MCF 10A (cell line): ENCODE measurements at regions not wholly inside any gene's neighbourhood (a gene's known extent, or its start where the extent isn't known, plus 50 kb on each side); places are given as distances from the start of the nearest gene placed in this dataset.

ENCODE experiments used
- BruUV-seq: library from RNA; stranded (reverse); fragments of 400-500 nt; replicated peaks from 2 replicates; lab custom pipeline; 2021; lab: Mats Ljungman, UMichigan
- CTCF ChIA-PET: fragments of 300-600 bp; sonication (Branson Sonifier 250); formaldehyde crosslinking; extraction: SDS; loops from one replicate; lab custom pipeline; 2021; ENCODE audit warnings: antibody characterized with exemption, inconsistent platforms; lab: Yijun Ruan, JAX
- POLR2A ChIA-PET: fragments of 300-600, 350-650 bp; sonication (Branson Sonifier 250); formaldehyde crosslinking; extraction: SDS; loops from one replicate; lab custom pipeline; 2020; ENCODE audit warnings: antibody characterized with exemption, inconsistent platforms; lab: Yijun Ruan, JAX
- DNase-seq: peaks from one replicate; pipeline ENCODE4 v3.0.0-alpha.2; 2018; ENCODE audit not compliant: unreplicated experiment
- H3K27ac Mint-ChIP-seq: one replicate; pipeline ENCODE4 v1.8.0; 2022; ENCODE audit warnings: mild to moderate bottlenecking, low read depth, mixed read lengths; ENCODE audit not compliant: unreplicated experiment
- H3K27me3 Mint-ChIP-seq: one replicate; pipeline ENCODE4 v1.8.0; 2022; ENCODE audit warnings: mixed read lengths; ENCODE audit not compliant: insufficient read depth, unreplicated experiment
- H3K36me3 Mint-ChIP-seq: one replicate; pipeline ENCODE4 v1.8.0; 2022; ENCODE audit warnings: mild to moderate bottlenecking, moderate library complexity, mixed read lengths; ENCODE audit not compliant: insufficient read depth, unreplicated experiment
- H3K4me1 Mint-ChIP-seq: one replicate; pipeline ENCODE4 v1.8.0; 2022; ENCODE audit warnings: mixed read lengths; ENCODE audit not compliant: insufficient read depth, unreplicated experiment
- H3K4me3 Mint-ChIP-seq: one replicate; pipeline ENCODE4 v1.8.0; 2022; ENCODE audit warnings: mild to moderate bottlenecking, moderate library complexity, mixed read lengths; ENCODE audit not compliant: unreplicated experiment
- H3K9me3 Mint-ChIP-seq: one replicate; pipeline ENCODE4 v1.8.0; 2022; ENCODE audit warnings: mixed read lengths; ENCODE audit not compliant: unreplicated experiment
- CTCF ChIP-seq: fragments of 200-600 bp; IDR thresholded peaks from one replicate; pipeline ENCODE4 v1.8.0; 2022; ENCODE audit warnings: antibody characterized with exemption, mild to moderate bottlenecking; ENCODE audit not compliant: unreplicated experiment
- intact Hi-C: fragments of 100-400 bp; cut with micrococcal nuclease; formaldehyde crosslinking; loops from 2 replicates; pipeline ENCODE4 v1.14.1; 2022

GRCh38 chr21:25426580-25426979 is 180.7 kb downstream of the MRPL39 start:
- no TSS peak for BruUV-seq
- Mint-ChIP-seq H3K4me3 (no peak overlapping the region), H3K36me3 (no peaks in the 10 kb centered on the region), H3K9me3 (peaks cover 10% of the 10 kb centered on the region), H3K27me3 (peaks cover 11% of the 10 kb centered on the region), H3K4me1 (peaks cover 15% of the 10 kb centered on the region), H3K27ac (no peak overlapping the region)
- no peak for TF ChIP-seq CTCF
- no peak for DNase-seq
- CTCF ChIA-PET = no interaction called here
- POLR2A ChIA-PET = no interaction called here
- intact Hi-C loops = no loop called here

- BruUV-seq = no TSS peak
- Mint-ChIP-seq H3K4me3 (no peak overlapping the region), H3K27me3 (peaks cover 11% of the 10 kb centered on the region), H3K27ac (no peak overlapping the region), H3K9me3 (peaks cover 10% of the 10 kb centered on the region), H3K36me3 (no peaks in the 10 kb centered on the region), H3K4me1 (peaks cover 18% of the 10 kb centered on the region)
- ChIA-PET CTCF (no interaction called here), POLR2A (no interaction called here)
- no peak for DNase-seq
- TF ChIP-seq CTCF = no peak
- intact Hi-C loops = no loop called here
These were observed 182.1 kb downstream of the MRPL39 start for GRCh38 chr21:25425156-25425555.

- intact Hi-C loops = loop anchor here (5.0 kb wide), 1 partner anchor 283 kb away; no protein-coding TSS in a partner anchor
- H3K4me1 Mint-ChIP-seq = peaks cover 18% of the 10 kb centered on the region
- CTCF ChIA-PET = interaction anchor here (0.7 kb wide), 1 partner anchor 183 kb away, joined by 3 read pairs; no protein-coding TSS in a partner anchor
- no TSS peak for BruUV-seq
- H3K4me3 Mint-ChIP-seq = no peak overlapping the region
- no peak overlapping the region for H3K27ac Mint-ChIP-seq
- peaks cover 5% of the 10 kb centered on the region for H3K9me3 Mint-ChIP-seq
- TF ChIP-seq CTCF = no peak
- no peaks in the 10 kb centered on the region for H3K36me3 Mint-ChIP-seq
- peaks cover 11% of the 10 kb centered on the region for H3K27me3 Mint-ChIP-seq
- no peak for DNase-seq
- POLR2A ChIA-PET = no interaction called here
These were observed 182.6 kb downstream of the MRPL39 start for GRCh38 chr21:25424634-25425033.

GRCh38 chr21:25424048-25424447 is 183.2 kb downstream of the MRPL39 start:
- intact Hi-C loops = loop anchor here (5.0 kb wide), 1 partner anchor 283 kb away; no protein-coding TSS in a partner anchor
- Mint-ChIP-seq H3K4me1 (peaks cover 18% of the 10 kb centered on the region), H3K27ac (no peak overlapping the region), H3K4me3 (no peak overlapping the region), H3K36me3 (no peaks in the 10 kb centered on the region), H3K27me3 (peaks cover 11% of the 10 kb centered on the region), H3K9me3 (no peaks in the 10 kb centered on the region)
- POLR2A ChIA-PET = no interaction called here
- BruUV-seq = no TSS peak
- CTCF ChIA-PET = interaction anchor here (0.7 kb wide), 1 partner anchor 184 kb away, joined by 3 read pairs; no protein-coding TSS in a partner anchor
- no peak for TF ChIP-seq CTCF
- no peak for DNase-seq
